ENCODE measurements at regions not wholly inside any gene's neighbourhood (a gene's known extent, or its start where the extent isn't known, plus 50 kb on each side); places are given as distances from the start of the nearest gene placed in this dataset.

DNA sequence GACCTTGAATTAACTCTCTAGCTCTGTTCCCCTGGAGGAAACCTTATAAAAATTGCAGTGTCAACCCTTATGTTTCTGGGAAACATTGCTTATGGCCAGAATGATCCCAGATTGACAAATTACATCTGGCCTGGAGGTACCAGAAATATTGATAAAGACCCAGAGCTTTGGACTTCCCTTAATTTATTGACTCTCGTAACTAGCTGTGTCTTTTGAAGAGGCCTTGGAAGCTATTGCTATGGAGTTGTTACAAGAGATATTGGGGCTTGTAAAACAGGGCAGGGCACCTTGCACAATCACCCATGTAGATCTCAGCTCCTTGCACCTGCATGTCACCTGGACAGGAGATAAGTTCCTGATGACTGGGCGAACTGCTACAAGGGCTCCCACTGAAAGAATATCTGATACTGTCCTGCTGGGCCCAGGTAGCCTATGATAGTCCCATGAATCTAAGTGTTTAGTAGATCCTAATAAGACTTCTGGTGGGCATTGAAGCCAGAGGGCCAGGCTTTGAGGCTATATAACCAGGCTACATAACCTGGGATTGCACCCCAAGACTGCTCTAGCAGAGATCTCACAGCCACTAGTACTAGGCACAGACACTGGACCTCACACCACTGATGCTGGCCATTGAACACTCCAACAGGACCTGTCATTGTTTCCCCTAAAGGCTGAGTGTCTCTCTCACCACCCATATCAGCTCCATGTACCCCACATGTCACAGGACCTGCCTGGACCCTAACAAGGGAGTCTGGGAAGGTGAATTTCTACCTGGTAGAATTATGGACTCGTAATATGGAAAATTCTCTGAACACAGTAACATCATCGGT lies 135.7 kb upstream of the PWP1 start:
- Histone ChIP-seq H3K4me3 (replicated peaks in 1 of 3; ENCODE audit: insufficient read depth in 1 of 3, low read depth in 1 of 3, low read length in 3 of 3) (no peak overlapping the region), H3K4me2 (ENCODE audit: insufficient read depth, low read length) (no peak overlapping the region), H3K27ac (ENCODE audit: insufficient read depth, low read depth, low read length) (no peak overlapping the region), H3K79me2 (ENCODE audit: control insufficient read depth, insufficient read depth, low read length) (no peaks in the 10 kb centered on the region), H3K36me3 (ENCODE audit: control insufficient read depth in 2 of 2, extremely low read depth in 1 of 2, insufficient read depth in 2 of 2, low read length in 2 of 2) (no peaks in the 10 kb centered on the region), H3K9me3 (replicated peaks; ENCODE audit: control insufficient read depth, insufficient read depth, low read length) (no peaks in the 10 kb centered on the region), H3K9ac (replicated peaks; ENCODE audit: extremely low read depth, insufficient read depth, low read length) (no peak overlapping the region), H2AFZ (ENCODE audit: low read depth, low read length) (no peak overlapping the region), H3K4me1 (ENCODE audit: control insufficient read depth, extremely low read depth, insufficient read depth, low read length) (no peaks in the 10 kb centered on the region), H3K27me3 (ENCODE audit: control insufficient read depth in 2 of 2, insufficient read depth in 2 of 2, low read length in 2 of 2) (no peaks in the 10 kb centered on the region), H3K9me1 (replicated peaks; ENCODE audit: control insufficient read depth, extremely low read depth, insufficient read depth, low read length) (no peaks in the 10 kb centered on the region), H4K20me1 (replicated peaks; ENCODE audit: control insufficient read depth, extremely low read depth, insufficient read depth, low read length) (no peaks in the 10 kb centered on the region)
- intact Hi-C loops (cut with micrococcal nuclease) (no loop called here), dilution Hi-C loops (cut with MboI; ENCODE audit: extremely low pct_ligation_motif_present, low sequenced_read_pairs) (no loop called here)
- DNase-seq (ENCODE audit: low read depth, low spot score) (no peak), FAIRE-seq (no peak)
- CTCF ChIA-PET, result interaction anchor here (0.8 kb wide), 1 partner anchor 9 kb away, joined by 3 read pairs; no protein-coding TSS in a partner anchor
- POLR2A ChIA-PET, result no interaction called here
- no TSS peak for BruUV-seq (replicated peaks)
- TF ChIP-seq POLR2AphosphoS5 (IDR thresholded peaks at IDR 0.05; ENCODE audit: insufficient read depth, low read depth, low read length), result no peak
- TF ChIP-seq, protein P1, sequence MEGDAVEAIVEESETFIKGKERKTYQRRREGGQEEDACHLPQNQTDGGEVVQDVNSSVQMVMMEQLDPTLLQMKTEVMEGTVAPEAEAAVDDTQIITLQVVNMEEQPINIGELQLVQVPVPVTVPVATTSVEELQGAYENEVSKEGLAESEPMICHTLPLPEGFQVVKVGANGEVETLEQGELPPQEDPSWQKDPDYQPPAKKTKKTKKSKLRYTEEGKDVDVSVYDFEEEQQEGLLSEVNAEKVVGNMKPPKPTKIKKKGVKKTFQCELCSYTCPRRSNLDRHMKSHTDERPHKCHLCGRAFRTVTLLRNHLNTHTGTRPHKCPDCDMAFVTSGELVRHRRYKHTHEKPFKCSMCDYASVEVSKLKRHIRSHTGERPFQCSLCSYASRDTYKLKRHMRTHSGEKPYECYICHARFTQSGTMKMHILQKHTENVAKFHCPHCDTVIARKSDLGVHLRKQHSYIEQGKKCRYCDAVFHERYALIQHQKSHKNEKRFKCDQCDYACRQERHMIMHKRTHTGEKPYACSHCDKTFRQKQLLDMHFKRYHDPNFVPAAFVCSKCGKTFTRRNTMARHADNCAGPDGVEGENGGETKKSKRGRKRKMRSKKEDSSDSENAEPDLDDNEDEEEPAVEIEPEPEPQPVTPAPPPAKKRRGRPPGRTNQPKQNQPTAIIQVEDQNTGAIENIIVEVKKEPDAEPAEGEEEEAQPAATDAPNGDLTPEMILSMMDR (IDR thresholded peaks at IDR 0.05; ENCODE audit: extremely low read depth in 1 of 2, insufficient read depth in 1 of 2, low read depth in 1 of 2, low read length in 2 of 2), result no peak
- no peak for TF ChIP-seq EZH2 (IDR thresholded peaks at IDR 0.05; ENCODE audit: borderline replicate concordance, low read depth, low read length, severe bottlenecking)
- TF ChIP-seq POLR2A (IDR thresholded peaks at IDR 0.05; ENCODE audit: low read depth, low read length), result no peak
- TF ChIP-seq, protein P2, sequence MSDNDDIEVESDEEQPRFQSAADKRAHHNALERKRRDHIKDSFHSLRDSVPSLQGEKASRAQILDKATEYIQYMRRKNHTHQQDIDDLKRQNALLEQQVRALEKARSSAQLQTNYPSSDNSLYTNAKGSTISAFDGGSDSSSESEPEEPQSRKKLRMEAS (IDR thresholded peaks at IDR 0.05; ENCODE audit: insufficient read depth, insufficient read length), result no peak
- no peak for TF ChIP-seq GATA2 (IDR thresholded peaks at IDR 0.05; ENCODE audit: insufficient read depth, insufficient read length, low read depth, low read length)
- TF ChIP-seq FOS (IDR thresholded peaks at IDR 0.05; ENCODE audit: borderline replicate concordance, insufficient read depth, low read length), result no peak
- TF ChIP-seq MYC (IDR thresholded peaks at IDR 0.05; ENCODE audit: low read depth, low read length), result no peak
- no peak for TF ChIP-seq JUN (IDR thresholded peaks at IDR 0.05; ENCODE audit: borderline replicate concordance, insufficient read depth, insufficient read length, low read depth)
